NCI-H526 (cell line): ENCODE measurements at regions not wholly inside any gene's neighbourhood (a gene's known extent, or its start where the extent isn't known, plus 50 kb on each side); places are given as distances from the start of the nearest gene placed in this dataset.
"Not testable (repeated sequence)": the region's sequence is repeated elsewhere in the genome, so short reads cannot be mapped to it uniquely, and the experiment has no call there.

ENCODE experiments used
- DNase-seq, 2 experiments: peaks; one replicate each; lab custom pipeline; 2025; lab: John Stamatoyannopoulos, UW

- no peak for DNase-seq
Measured at GRCh38 chr5:44942524-44943001, 133.8 kb downstream of the MRPS30 start.

DNA sequence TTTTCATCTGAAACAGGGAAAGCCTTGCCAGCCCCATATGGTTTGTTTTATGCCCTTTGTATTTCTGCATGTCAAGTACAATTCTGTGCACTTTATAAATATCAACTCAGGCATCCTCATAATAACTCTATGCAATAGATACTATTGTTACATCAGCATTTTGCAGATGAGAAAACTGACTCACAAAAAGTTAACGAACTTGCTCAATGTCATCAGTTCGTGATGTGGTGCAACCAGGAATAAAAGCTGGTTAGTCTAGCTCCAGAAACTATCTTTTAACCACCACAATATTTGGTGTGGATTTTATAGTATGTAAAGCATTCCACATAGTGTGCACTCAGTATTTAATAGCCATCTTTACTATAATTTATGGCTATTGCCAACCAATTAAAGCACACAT, 134.9 kb downstream of the MRPS30 start:
- DNase-seq, result no peak

GRCh38 chr5:44945743-44946142, 137.0 kb downstream of the MRPS30 start:
- DNase-seq, result no peak

DNA sequence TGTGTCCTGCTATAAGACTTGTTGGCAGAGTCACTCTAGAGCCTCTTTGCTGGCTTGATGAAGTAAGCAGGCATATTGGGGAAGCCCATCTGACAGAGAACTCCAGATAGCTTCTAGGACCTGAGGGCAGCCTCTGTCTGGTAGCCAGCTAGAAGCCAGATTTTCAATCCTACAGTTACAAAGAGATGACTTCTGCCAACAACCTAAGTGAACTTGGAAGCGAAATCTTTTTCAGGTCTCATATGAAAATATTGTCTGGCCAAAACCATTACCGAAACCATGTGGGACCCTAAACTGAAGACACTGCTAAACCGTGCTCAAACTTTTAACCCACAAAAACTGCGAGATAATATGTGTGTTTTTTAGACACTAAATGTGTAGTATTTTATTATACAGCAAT, 140.9 kb downstream of the MRPS30 start:
- DNase-seq, result no peak

DNA sequence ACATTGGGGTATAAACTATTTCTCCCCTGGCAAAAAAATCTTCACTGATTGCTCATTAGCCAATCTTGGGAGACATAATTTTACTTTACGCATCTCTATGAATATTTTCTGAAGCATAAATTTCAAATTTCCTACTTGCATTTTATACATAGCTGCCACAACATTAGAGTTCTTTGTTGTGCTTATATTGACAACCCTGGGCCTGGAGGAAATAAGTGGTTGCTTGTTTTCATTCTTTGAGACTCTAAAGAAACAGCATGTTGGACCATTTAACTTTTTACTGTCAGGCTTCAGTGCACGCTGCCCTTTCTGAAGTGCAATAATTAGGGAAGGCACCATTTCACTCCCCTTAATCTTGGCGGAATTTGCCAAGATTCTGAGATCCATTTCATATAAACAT, 142.6 kb downstream of the MRPS30 start:
- DNase-seq, result no peak

- DNase-seq, result peak; percentile 79 to 80
Measured at GRCh38 chr5:44952376-44952775, 143.6 kb downstream of the MRPS30 start.

GRCh38 chr5:44953078-44953477, 144.3 kb downstream of the MRPS30 start:
- DNase-seq, result no peak

DNA sequence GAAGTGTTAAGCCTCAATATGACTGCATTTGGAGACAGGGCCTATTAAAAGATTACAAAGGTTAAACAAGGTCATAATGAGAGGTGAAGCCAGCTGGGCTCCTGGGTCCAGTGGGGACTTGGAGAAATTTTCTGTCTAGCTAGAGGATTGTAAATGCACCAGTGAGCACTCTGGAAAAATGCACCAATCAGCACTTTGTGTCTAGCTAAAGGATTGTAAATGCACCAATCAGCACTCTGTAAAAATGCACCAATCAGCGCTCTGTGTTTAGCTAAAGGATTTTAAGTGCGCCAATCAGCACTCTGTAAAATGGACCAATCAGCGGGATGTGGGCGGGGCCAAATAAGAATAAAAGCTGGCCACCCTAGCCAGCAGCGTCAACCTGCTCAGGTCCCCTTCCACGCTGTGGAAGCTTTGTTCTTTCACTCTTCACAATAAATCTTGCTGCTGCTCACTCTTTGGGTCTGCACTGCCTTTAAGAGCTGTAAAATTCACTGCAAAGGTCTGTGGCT, 150.3 kb downstream of the MRPS30 start:
- DNase-seq, result not testable (repeated sequence)

DNA sequence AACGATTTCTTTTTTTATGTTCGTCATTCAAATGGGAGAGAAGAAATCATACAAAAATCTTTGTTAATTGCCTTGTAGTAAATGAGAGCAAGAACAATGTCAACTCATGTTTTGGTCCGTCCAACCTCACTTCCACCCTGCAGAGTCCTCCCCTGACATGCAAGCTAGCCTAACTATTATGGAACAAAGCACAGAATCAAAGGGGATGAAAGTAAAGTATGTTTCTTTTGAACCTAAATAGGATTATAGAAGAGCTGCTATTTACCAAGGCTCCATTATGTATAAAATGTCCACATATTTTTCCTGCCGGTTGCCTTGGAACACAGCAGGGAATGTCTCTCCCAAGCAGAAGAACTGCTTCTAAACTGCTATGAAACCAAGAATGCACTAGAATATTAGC, 161.1 kb downstream of the MRPS30 start:
- no peak for DNase-seq

- not testable (repeated sequence) for DNase-seq
Measured at GRCh38 chr5:44970963-44971362, 162.2 kb downstream of the MRPS30 start.

DNA sequence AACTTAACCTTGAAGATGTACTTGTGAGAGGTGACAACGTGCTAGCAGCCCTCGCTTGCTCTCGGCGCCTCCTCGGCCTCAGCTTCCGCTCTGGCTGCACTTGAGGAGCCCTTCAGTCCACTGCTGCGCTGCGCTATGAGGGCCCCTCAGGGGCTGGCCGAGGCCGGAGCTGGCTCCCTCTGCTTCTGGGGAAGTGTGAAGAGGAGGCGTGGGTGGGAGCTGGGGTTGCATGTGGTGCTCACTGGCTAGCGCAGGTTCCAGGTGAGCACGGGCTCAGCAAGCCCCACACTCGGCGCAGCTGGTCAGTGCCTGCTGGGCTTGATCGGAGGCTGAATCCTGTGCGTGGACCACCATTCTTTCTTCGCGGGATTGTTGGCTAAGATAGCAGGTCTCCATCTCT, 166.1 kb downstream of the MRPS30 start:
- DNase-seq, result no peak

- DNase-seq, result no peak
Measured at GRCh38 chr5:44981708-44982107, 173.0 kb downstream of the MRPS30 start.

DNA sequence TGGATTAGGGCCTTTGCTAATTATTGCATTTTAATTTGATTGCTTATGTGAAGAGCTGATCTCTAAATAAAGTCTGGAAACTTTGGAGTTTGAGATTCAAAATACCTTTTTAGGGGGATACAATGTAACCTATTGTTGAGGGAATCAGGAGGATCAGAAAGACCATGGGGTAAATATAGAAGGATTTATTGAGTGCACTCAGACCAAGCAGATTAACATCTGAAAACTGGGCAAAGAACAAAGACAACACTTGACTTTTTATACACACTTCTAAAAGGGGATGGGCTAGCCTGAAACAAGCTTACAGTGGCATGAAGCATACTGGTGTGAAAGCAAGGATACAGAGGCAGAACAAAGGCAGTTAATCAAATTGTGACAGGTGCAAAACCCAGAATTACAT, 174.3 kb downstream of the MRPS30 start:
- no peak for DNase-seq

DNA sequence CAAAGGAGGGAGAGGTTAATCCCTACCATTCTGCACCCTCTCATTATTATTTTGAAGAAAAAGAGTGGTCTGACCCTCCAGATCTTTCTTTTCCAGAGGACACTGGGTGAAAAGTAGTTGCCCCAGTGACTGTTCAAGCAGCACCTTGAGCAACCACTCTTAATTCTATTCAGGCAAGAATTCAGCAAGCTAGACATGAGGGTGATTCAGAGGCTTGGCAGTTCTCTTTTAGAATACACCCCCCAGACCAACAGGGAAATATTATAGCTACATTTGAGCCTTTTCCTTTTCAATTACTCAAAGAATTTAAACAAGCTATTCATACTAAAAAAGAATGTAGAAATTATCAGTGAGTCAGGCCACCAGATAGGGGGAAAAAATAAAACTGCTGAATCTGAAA, 178.3 kb downstream of the MRPS30 start:
- DNase-seq, result no peak

GRCh38 chr5:44991693-44992092, 182.9 kb downstream of the MRPS30 start:
- no peak for DNase-seq

- no peak for DNase-seq
Measured at GRCh38 chr5:44993286-44993685, 184.5 kb downstream of the MRPS30 start.

DNA sequence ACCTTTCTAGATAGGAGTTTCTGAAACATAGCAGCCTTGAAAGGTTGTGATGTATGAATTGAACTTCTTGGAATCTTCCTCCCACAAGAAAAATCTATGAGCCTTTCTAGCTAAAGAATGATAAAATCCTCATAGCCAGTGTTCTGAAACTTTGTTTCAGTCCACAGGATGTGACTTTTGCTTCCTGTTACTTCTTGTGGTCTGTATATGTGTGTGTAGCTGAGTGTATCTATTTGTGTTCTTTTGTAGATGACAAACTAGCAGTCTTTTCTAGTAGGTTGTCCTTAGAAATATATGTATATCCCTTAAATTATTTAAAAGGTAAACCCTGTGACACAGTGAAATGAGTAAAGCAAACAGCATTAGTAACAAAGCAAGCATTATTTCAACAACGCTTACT, 188.8 kb downstream of the MRPS30 start:
- DNase-seq, result no peak

- not testable (repeated sequence) for DNase-seq
Measured at GRCh38 chr5:45007102-45007501, 198.4 kb downstream of the MRPS30 start.

DNA sequence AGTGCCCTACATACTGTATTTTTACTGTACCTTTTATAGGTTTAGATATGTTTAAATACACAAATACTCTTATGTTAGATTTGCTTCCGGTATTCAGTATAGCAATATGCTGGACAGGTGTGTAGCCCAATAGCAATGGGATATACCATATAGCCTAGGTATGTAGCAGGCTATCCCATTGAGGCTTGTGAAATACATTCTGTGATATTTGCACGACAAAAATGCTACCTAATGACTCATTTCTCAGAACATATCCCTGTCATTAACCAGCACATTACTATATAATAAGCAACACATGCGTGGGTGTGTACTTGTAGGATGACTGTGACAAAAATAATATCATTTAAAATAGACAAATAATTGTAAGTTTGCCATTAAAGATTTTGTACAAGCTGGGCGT, 208.8 kb downstream of the MRPS30 start:
- DNase-seq, result no peak

DNA sequence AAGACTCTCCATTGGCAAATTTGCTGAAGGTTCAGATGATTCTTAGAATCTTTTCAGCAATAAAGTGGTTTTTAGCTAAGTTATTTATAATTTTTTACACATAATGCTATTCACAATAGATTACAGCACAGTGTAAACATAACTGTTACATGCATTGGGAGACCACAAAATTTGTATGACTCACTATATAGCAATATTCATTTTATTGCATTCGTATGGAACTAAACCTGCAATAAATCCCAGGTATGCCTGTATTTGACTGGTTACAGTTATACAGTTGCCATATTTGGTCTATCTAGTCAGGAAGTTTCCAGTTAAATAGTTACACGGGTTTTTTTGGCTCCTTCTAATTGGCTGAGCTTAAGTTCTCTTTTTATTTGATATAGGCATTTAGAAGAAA, 220.8 kb downstream of the MRPS30 start:
- DNase-seq, result no peak

GRCh38 chr5:45035991-45036390, 227.2 kb downstream of the MRPS30 start:
- DNase-seq, result no peak

GRCh38 chr5:45037927-45038326, 229.2 kb downstream of the MRPS30 start:
- no peak for DNase-seq

DNA sequence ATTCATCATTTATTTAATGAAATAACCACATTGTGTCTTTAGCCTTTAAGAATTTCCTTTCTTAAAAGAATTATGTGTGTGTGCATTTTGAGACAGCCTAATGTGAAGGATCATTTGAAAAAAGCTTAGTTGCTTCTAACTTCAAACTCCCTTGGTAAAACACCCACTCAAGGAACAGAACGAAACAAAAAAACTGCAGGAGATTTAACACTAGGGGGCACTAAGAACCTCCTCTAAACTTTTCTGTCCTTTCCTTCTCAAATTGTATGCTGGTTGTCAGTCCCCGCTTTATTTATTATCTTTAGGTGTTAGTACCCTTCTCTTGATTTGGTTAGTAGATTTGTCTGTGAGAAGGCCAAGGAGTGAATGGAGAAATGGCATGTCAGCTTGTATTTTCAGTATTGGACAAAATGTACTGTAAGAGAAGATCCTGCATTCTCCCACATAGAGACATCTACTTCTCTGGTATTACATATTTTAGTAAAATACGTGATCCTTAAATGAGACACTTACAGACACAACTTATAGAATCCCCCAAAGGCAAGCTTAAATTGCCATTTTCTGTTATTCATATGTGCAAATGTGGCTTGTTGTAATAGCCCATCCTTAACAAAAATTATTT, 229.7 kb downstream of the MRPS30 start:
- DNase-seq, result peak; percentile 13 to 68

DNA sequence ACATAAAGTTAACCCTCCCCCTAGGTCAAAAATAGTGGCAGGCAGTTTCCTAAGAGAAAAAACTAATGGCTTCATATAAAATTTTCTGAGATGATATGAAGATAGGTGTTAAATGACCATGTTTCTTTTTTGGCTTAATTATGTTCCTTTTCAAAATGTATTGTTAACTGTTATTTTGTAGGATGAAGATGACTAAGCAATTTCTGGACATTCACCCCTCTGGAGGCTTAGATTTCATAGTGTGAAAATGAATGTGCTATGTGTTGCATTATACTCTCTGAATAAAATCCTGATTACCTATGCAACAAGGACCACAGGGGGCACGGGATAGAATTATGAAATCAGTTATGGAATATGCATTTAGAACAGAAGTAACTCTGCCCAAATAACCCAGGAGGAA, 233.5 kb downstream of the MRPS30 start:
- DNase-seq, result no peak
